Naive thymus-derived CD4-positive, alpha-beta T cell (primary cell): ENCODE measurements at regions not wholly inside any gene's neighbourhood (a gene's known extent, or its start where the extent isn't known, plus 50 kb on each side); places are given as distances from the start of the nearest gene placed in this dataset.
"Not testable (repeated sequence)": the region's sequence is repeated elsewhere in the genome, so short reads cannot be mapped to it uniquely, and the experiment has no call there.

Experiments
- ATAC-seq: fragments of 150-1000 bp; cut with Tn5 transposase; 2 replicates; pipeline ENCODE4 v1.10.0; 2021; ENCODE audit warnings: mild to moderate bottlenecking, moderate library complexity
- CTCF ChIA-PET: fragments of 350-600 bp; sonication (Branson Sonifier 250); formaldehyde crosslinking; loops from one replicate; lab custom pipeline; 2021; ENCODE audit warnings: antibody characterized with exemption; lab: Charles Lee
- POLR2A ChIA-PET: fragments of 350-600 bp; sonication (Branson Sonifier 250); formaldehyde crosslinking; loops from one replicate; lab custom pipeline; 2021; ENCODE audit warnings: antibody characterized with exemption, inconsistent platforms; lab: Charles Lee
- DNase-seq, 9 donors: peaks; one replicate each; pipeline versions ENCODE4 v3.0.0 to v3.0.0-alpha.2; 2020 to 2022; ENCODE audit warnings: mixed read lengths in 1 of 9
- H3K27ac ChIP-seq: one replicate; pipeline ENCODE4 v1.7.0; 2013; ENCODE audit warnings: mild to moderate bottlenecking, low read depth, low read length, moderate library complexity
- H3K27me3 ChIP-seq, 2 donors: one replicate each; pipeline ENCODE4 v1.7.0; 2013; ENCODE audit warnings: low read length in 2 of 2, mild to moderate bottlenecking in 2 of 2, moderate library complexity in 2 of 2; ENCODE audit not compliant: control insufficient read depth in 2 of 2, insufficient read depth in 2 of 2
- H3K36me3 ChIP-seq, 3 experiments: 1 replicate in 2 of 3; 2 replicates in 1 of 3; pipeline ENCODE4 v1.7.0; 2013; ENCODE audit warnings: low read length in 3 of 3, mild to moderate bottlenecking in 3 of 3, moderate library complexity in 1 of 3; ENCODE audit not compliant: insufficient read depth in 3 of 3, control insufficient read depth in 2 of 3
- H3K4me1 ChIP-seq, 2 donors: one replicate each; pipeline ENCODE4 v1.7.0; 2013; ENCODE audit warnings: low read length in 2 of 2, mild to moderate bottlenecking in 2 of 2, moderate library complexity in 1 of 2; ENCODE audit not compliant: control insufficient read depth in 2 of 2, insufficient read depth in 2 of 2
- H3K4me3 ChIP-seq: 2 replicates; pipeline ENCODE4 v1.7.0; 2013; ENCODE audit warnings: mild to moderate bottlenecking, low read length
- H3K9me3 ChIP-seq, 3 experiments: 1 replicate in 2 of 3; 2 replicates in 1 of 3; pipeline ENCODE4 v1.7.0; 2013; ENCODE audit warnings: low read length in 3 of 3; ENCODE audit not compliant: control insufficient read depth in 2 of 3
- H3K27ac Mint-ChIP-seq, 9 donors: one replicate each; pipeline ENCODE4 v1.8.0; 2020 to 2022; ENCODE audit warnings: mixed read lengths in 9 of 9, mild to moderate bottlenecking in 8 of 9, moderate library complexity in 5 of 9, inconsistent platforms in 2 of 9
- H3K27me3 Mint-ChIP-seq, 5 donors: one replicate each; pipeline ENCODE4 v1.8.0; 2021 to 2022; ENCODE audit warnings: mixed read lengths in 5 of 5, mild to moderate bottlenecking in 1 of 5
- H3K36me3 Mint-ChIP-seq, 5 donors: one replicate each; pipeline ENCODE4 v1.8.0; 2020 to 2022; ENCODE audit warnings: mixed read lengths in 5 of 5, mild to moderate bottlenecking in 3 of 5, inconsistent platforms in 1 of 5
- H3K4me1 Mint-ChIP-seq, 7 donors: one replicate each; pipeline ENCODE4 v1.8.0; 2020 to 2022; ENCODE audit warnings: mixed read lengths in 7 of 7, mild to moderate bottlenecking in 3 of 7, inconsistent platforms in 1 of 7
- H3K4me3 Mint-ChIP-seq, 10 donors: one replicate each; pipeline ENCODE4 v1.8.0; 2020 to 2022; ENCODE audit warnings: mild to moderate bottlenecking in 10 of 10, mixed read lengths in 10 of 10, moderate library complexity in 6 of 10, inconsistent platforms in 2 of 10
- H3K9me3 Mint-ChIP-seq, 11 donors: one replicate each; pipeline ENCODE4 v1.8.0; 2020 to 2022; ENCODE audit warnings: mixed read lengths in 11 of 11, mild to moderate bottlenecking in 4 of 11, inconsistent platforms in 1 of 11, moderate library complexity in 1 of 11
- intact Hi-C, 2 donors: fragments of 100-400 bp; cut with micrococcal nuclease; formaldehyde crosslinking; loops; one replicate each; pipeline ENCODE4 v1.15.1; 2023

- ChIA-PET CTCF (no interaction called here), POLR2A (no interaction called here)
- H3K4me3 ChIP-seq: no peak overlapping the region
- H3K4me1 ChIP-seq: no peaks in the 10 kb centered on the region
- no peaks in the 10 kb centered on the region for H3K36me3 ChIP-seq
- no peak for DNase-seq
- peaks cover 4 to 18% (median 11%) of the 10 kb centered on the region in 7 donors for H3K4me1 Mint-ChIP-seq
- no peak overlapping the region for H3K4me3 Mint-ChIP-seq
- no peaks in the 10 kb centered on the region for H3K9me3 ChIP-seq
- no peak overlapping the region for H3K27ac ChIP-seq
- no peak for ATAC-seq
- H3K9me3 Mint-ChIP-seq: no peaks in the 10 kb centered on the region
- intact Hi-C loops: loop anchor here (1.0 kb wide), 5 partner anchors 94 to 1762 kb away; partner anchors contain the start of gene YARS2 (in 1 of the 2)
- H3K27me3 ChIP-seq: peaks cover 0 to 4% of the 10 kb centered on the region in 2 donors
- H3K36me3 Mint-ChIP-seq: no peaks in the 10 kb centered on the region
- peaks cover 2 to 17% (median 11%) of the 10 kb centered on the region in 5 donors for H3K27me3 Mint-ChIP-seq
- no peak overlapping the region for H3K27ac Mint-ChIP-seq
Observed at GRCh38 chr12:34217660-34218059, 195.4 kb downstream of the ALG10 start.

DNA sequence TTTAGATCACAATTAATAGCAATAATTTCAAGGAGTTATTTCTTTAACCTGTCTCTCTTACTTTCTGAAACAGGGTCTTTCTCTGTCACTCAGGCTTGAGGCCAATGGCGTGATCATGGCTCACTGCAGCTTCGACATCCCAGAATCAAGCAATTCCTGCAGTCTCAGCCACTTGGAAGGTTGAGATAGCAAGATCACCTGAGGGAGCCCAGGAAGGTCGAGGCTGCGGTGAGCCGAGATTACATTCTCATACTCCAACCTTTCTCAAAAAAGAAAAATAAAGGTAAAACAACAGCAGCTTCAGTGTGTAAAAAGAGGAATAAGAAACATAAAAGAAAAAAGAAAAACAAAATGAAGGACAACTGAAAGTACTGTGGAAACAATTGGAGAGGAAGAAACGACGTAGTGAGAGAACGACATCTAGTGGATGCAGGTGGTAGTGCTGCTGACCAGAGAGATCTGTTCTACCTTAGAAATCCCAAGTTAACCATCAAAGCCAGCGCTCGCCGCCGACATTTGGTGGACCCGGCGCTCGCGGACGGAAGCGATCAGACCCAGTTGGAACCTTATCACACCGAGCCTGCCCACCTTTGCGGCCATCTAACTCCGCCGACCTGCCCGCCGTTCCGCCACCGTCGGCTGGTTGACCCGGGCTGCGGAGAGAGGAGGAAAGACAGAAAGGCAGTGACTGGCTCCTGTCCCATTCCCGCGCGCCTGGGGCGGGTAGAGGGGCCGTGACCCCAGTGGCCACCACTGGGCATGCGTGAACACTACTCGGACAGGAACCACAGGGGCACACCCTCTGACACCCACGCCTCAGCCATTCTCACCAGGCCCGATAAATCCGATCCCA, 196.1 kb downstream of the ALG10 start:
- Histone ChIP-seq H3K9me3 (no peaks in the 10 kb centered on the region), H3K36me3 (no peaks in the 10 kb centered on the region), H3K4me3 (peak overlapping the region; percentile 47), H3K4me1 (no peaks in the 10 kb centered on the region), H3K27ac (no peak overlapping the region), H3K27me3 (peaks cover 0 to 4% of the 10 kb centered on the region in 2 donors)
- intact Hi-C loops: loop anchor here (1.0 kb wide), 5 partner anchors 95 to 1763 kb away; partner anchors contain the start of gene YARS2 (in 1 of the 2)
- POLR2A ChIA-PET: no interaction called here
- Mint-ChIP-seq H3K9me3 (no peaks in the 10 kb centered on the region), H3K27me3 (peaks cover 2 to 17% (median 11%) of the 10 kb centered on the region in 5 donors), H3K36me3 (no peaks in the 10 kb centered on the region), H3K4me3 (peak overlapping the region; percentile 76 to 95 (median 89)), H3K27ac (peak overlapping the region in 6 of 9 donors; percentile 26 to 79 (median 74)), H3K4me1 (peaks cover 4 to 18% (median 11%) of the 10 kb centered on the region in 7 donors)
- CTCF ChIA-PET: no interaction called here
- peak; percentile 14 to 61 (median 50) for DNase-seq
- ATAC-seq: peak; percentile 90

DNA sequence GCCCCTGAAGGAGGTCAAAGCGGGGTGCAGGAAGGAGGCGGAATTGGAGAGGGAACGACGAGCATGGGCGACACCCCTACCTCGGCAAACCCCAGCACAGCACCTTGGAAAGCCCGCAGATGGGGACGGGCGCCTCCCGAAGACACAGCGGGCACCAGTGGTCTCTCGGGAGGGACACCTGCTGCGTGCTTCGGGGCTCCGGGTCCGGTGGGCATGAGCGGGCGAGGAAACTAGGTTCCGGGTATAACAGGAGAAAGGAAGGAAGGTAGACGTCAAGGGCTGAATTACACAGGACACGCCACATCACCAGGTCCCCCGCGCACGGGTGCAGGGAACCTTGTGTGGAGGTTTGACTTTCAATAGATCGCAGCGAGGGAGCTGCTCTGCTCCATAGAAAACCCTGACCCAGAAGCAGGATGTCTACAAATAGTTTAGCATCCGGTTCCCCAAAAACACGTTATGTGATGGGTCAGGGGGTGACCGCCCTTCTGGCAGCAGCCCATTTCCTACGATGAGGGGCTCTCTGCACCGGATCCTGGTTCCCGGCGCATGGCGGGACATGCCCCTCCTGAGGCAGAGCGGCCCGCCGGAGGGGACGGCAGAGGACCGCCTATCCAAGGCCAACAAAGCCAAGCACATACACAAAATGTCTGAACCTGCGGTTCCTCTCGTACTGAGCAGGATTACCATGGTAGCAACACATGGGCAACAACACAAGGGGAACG, 196.9 kb downstream of the ALG10 start:
- DNase-seq: peak in 4 of 9 donors; percentile 3 to 25 (median 8)
- Histone ChIP-seq H3K4me3 (peak overlapping the region; percentile 47), H3K27ac (no peak overlapping the region), H3K9me3 (no peaks in the 10 kb centered on the region), H3K27me3 (peaks cover 0 to 4% of the 10 kb centered on the region in 2 donors), H3K4me1 (no peaks in the 10 kb centered on the region), H3K36me3 (no peaks in the 10 kb centered on the region)
- Mint-ChIP-seq H3K4me3 (peak overlapping the region; percentile 76 to 95 (median 89)), H3K27me3 (peaks cover 2 to 17% (median 11%) of the 10 kb centered on the region in 5 donors), H3K36me3 (no peaks in the 10 kb centered on the region), H3K27ac (peak overlapping the region in 3 of 9 donors; percentile 26 to 75 (median 57)), H3K4me1 (peaks cover 4 to 18% (median 11%) of the 10 kb centered on the region in 7 donors), H3K9me3 (no peaks in the 10 kb centered on the region)
- CTCF ChIA-PET: no interaction called here
- POLR2A ChIA-PET: no interaction called here
- peak; percentile 10 for ATAC-seq
- intact Hi-C loops: no loop called here

DNA sequence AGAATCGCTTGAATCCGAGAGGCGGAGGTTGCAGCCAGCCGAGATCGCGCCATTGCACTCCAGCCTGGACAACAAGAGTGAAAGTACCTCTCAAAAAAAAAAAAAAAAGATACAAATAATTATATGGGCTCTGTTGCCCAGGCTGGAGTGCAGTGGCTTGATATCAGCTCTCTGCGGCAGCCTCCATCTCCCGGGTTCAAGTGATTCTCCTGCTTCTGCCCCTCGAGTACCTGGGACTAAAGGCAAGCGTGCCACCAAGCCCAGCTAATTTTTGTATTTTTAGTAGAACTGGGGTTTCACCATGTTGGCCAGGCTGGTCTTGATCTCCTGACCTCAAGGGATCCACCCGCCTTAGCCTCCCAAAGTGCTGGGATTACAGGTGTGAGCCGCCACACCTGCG, 197.8 kb downstream of the ALG10 start:
- intact Hi-C loops, H3K9me3 ChIP-seq, H3K27ac Mint-ChIP-seq, H3K4me3 ChIP-seq, DNase-seq, H3K27me3 ChIP-seq, H3K36me3 Mint-ChIP-seq, H3K4me1 ChIP-seq, POLR2A ChIA-PET, CTCF ChIA-PET, H3K36me3 ChIP-seq, H3K27ac ChIP-seq, ATAC-seq, H3K4me3 Mint-ChIP-seq, H3K9me3 Mint-ChIP-seq: not testable (repeated sequence)
- Mint-ChIP-seq H3K4me1 (peaks cover 4 to 18% (median 11%) of the 10 kb centered on the region in 7 donors), H3K27me3 (peaks cover 2 to 17% (median 11%) of the 10 kb centered on the region in 5 donors)

DNA sequence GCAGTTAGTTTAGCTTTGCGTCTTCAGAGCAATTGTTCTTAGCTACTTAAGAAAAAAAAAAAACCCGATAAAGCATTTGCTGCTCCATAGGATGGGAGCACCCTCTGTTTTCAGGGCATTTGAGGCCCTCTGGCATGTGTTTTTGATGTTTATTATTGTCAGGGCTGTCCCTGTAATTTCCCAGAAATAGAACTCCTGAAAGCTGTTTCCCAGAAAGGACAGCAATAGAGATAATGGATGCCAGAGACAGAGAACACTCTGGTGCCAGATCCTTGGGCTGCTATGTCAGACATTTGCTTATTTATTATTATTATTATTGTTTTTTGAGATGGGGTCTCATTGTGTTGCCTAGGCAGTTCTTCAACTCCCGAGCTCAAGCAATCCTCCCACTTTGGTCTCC, 201.3 kb downstream of the ALG10 start:
- no peaks in the 10 kb centered on the region for H3K36me3 Mint-ChIP-seq
- Histone ChIP-seq H3K9me3 (no peaks in the 10 kb centered on the region), H3K4me1 (no peaks in the 10 kb centered on the region), H3K36me3 (no peaks in the 10 kb centered on the region), H3K27me3 (peaks cover 0 to 2% of the 10 kb centered on the region in 2 donors), H3K4me3 (no peak overlapping the region), H3K27ac (no peak overlapping the region)
- CTCF ChIA-PET: interaction anchor here (0.6 kb wide), 1 partner anchor 97 kb away, joined by 3 read pairs; no protein-coding TSS in a partner anchor
- POLR2A ChIA-PET: no interaction called here
- intact Hi-C loops: no loop called here
- DNase-seq (no peak), ATAC-seq (no peak)
- H3K27ac Mint-ChIP-seq: no peak overlapping the region
- peaks cover 2 to 28% (median 11%) of the 10 kb centered on the region in 11 donors for H3K9me3 Mint-ChIP-seq
- no peak overlapping the region for H3K4me3 Mint-ChIP-seq
- H3K4me1 Mint-ChIP-seq: peaks cover 0 to 8% (median 1%) of the 10 kb centered on the region in 7 donors
- H3K27me3 Mint-ChIP-seq: peaks cover 0 to 19% (median 15%) of the 10 kb centered on the region in 5 donors

DNA sequence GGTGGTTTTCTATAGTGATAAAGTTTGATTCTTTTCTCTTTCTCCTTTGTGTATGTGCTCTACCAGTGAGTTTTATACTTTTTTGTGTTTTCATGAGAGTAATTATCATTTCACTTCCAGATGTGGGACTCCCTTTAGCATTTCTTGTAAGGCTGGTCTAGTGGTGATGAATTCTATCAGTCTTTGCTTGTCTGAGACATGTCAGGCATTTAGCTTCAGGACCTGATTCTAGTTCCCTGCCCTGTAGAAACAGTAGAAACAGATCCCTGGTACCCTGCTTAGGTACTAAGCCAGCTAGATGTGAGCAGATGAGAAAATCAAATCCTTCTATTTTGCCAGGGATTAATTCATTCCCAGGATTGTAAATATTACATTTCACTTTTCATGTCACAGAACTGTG, 203.7 kb downstream of the ALG10 start:
- DNase-seq, H3K27ac ChIP-seq, H3K9me3 ChIP-seq, H3K27ac Mint-ChIP-seq, H3K36me3 Mint-ChIP-seq, H3K4me3 ChIP-seq, ATAC-seq, H3K36me3 ChIP-seq, H3K4me1 Mint-ChIP-seq, H3K4me1 ChIP-seq, intact Hi-C loops, CTCF ChIA-PET, H3K4me3 Mint-ChIP-seq, POLR2A ChIA-PET, H3K27me3 ChIP-seq: not testable (repeated sequence)
- peaks cover 5 to 29% (median 12%) of the 10 kb centered on the region in 11 donors for H3K9me3 Mint-ChIP-seq
- peaks cover 0 to 19% (median 17%) of the 10 kb centered on the region in 5 donors for H3K27me3 Mint-ChIP-seq
